ENCODE measurements at regions not wholly inside any gene's neighbourhood (a gene's known extent, or its start where the extent isn't known, plus 50 kb on each side); places are given as distances from the start of the nearest gene placed in this dataset.

DNA sequence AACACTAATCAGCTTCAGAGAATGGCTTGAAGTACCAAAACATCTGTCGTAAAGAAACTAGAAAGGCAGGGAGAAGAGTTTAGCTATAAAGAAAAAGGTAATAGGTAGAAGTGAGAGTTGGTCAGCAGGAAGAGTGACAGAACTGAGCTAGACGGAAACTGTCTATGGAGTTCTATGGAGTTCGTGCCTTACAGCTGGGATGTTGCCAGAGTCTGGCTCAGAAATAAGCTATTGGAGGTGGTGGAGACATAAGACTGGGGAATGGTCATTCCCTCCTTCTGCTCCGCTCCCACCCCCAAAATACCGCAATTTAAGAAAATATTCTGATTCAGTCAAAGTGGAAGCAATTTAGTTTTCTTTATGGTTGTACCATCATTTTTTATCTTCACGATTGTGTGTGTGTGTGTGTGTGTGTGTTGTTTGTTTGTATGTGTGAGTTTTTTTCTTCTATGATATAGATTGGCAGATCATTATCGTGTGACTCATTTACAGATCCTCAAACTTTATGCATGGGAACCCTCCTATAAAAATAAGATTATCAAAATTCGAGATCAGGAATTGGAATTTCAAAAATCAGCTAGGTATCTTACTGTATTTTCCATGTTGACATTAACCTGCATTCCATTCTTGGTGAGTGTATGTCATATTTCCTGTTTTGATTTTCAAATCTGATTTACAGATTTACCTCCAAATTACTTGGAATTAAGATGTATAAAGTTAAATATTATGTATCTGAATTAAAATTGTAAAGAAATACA lies 79.0 kb downstream of the HSPA13 start:
- TF ChIP-seq JUND (IDR thresholded peaks at IDR 0.05) (no peak), RFX5 (IDR thresholded peaks at IDR 0.05; ENCODE audit: low read length) (no peak), CTCF (IDR thresholded peaks at IDR 0.05) (no peak), POLR2AphosphoS5 (IDR thresholded peaks at IDR 0.05; ENCODE audit: low read depth, low read length) (no peak), ZBTB33 (IDR thresholded peaks at IDR 0.05; ENCODE audit: borderline replicate concordance, low read depth) (no peak), EP300 (IDR thresholded peaks at IDR 0.05; ENCODE audit: borderline replicate concordance in 1 of 2, low read depth in 1 of 2, low read length in 1 of 2) (no peak), TEAD4 (IDR thresholded peaks at IDR 0.05; ENCODE audit: borderline replicate concordance, insufficient read depth) (no peak), MXI1 (IDR thresholded peaks at IDR 0.05; ENCODE audit: low read depth, low read length) (no peak)

All from SK-N-SH (cell line).